OCI-LY3 (cell line): ENCODE measurements at regions not wholly inside any gene's neighbourhood (a gene's known extent, or its start where the extent isn't known, plus 50 kb on each side); places are given as distances from the start of the nearest gene placed in this dataset.

ENCODE experiments used
- H2AFZ ChIP-seq: fragments of 200-600, 300-600 bp; shearing (Covaris generic); 2 replicates; pipeline ENCODE4 v1.6.0; 2014; ENCODE audit warnings: antibody characterized with exemption, low read depth, low read length
- H3K27ac ChIP-seq: fragments of 200-600, 300-600 bp; sonication (generic); 2 replicates; pipeline ENCODE4 v1.5.1; 2014; ENCODE audit warnings: mild to moderate bottlenecking, low read length, moderate library complexity, mixed read lengths
- H3K27me3 ChIP-seq: fragments of 200-600, 300-600 bp; sonication (generic); 2 replicates; pipeline ENCODE4 v1.6.1; 2014; ENCODE audit warnings: low read depth, low read length, mixed read lengths
- H3K36me3 ChIP-seq: fragments of 200-600, 300-600 bp; sonication (generic); replicated peaks from 2 replicates; pipeline ENCODE3; 2014; ENCODE audit warnings: low read depth, low read length, mixed read lengths
- H3K4me1 ChIP-seq: fragments of 300-600, 200-600 bp; sonication (generic); 2 replicates; pipeline ENCODE4 v1.6.1; 2014; ENCODE audit warnings: low read length, mixed read lengths
- H3K4me2 ChIP-seq: fragments of 200-600, 300-600 bp; sonication (generic); 2 replicates; pipeline ENCODE4 v1.6.1; 2014; ENCODE audit warnings: low read length, mixed read lengths
- H3K4me3 ChIP-seq: fragments of 300-600, 200-600 bp; sonication (generic); 2 replicates; pipeline ENCODE4 v1.5.1; 2014; ENCODE audit warnings: antibody characterized with exemption, mild to moderate bottlenecking, low read length, moderate library complexity
- H3K79me2 ChIP-seq: fragments of 300-600, 200-600 bp; shearing (Covaris generic); 2 replicates; pipeline ENCODE4 v1.6.1; 2014; ENCODE audit warnings: mild to moderate bottlenecking, low read length, mixed read lengths
- H3K9ac ChIP-seq: fragments of 300-600, 200-600 bp; shearing (Covaris generic); 2 replicates; pipeline ENCODE4 v1.6.0; 2014; ENCODE audit warnings: mild to moderate bottlenecking, low read length, moderate library complexity
- H3K9me3 ChIP-seq: fragments of 200-600, 300-600 bp; shearing (Covaris generic); 2 replicates; pipeline ENCODE4 v1.6.1; 2014; ENCODE audit warnings: low read length, mixed read lengths; ENCODE audit not compliant: insufficient read depth
- H4K20me1 ChIP-seq: fragments of 200-600, 300-600 bp; sonication (generic); 2 replicates; pipeline ENCODE4 v1.6.1; 2016; ENCODE audit warnings: low read length, mixed read lengths; ENCODE audit not compliant: insufficient read depth
- CTCF ChIP-seq: fragments of 200-600, 300-600 bp; sonication (generic); IDR thresholded peaks from 2 replicates; pipeline ENCODE4 v1.5.1; 2014; ENCODE audit warnings: antibody characterized with exemption, low read length, low read depth
- EZH2phosphoT487 ChIP-seq: fragments of 200-600 bp; shearing (Covaris generic); IDR thresholded peaks from 2 replicates; pipeline ENCODE4 v1.6.1; 2018; ENCODE audit warnings: antibody characterized with exemption, mixed run types, low read depth

GRCh38 chr14:53491884-53492277 lies 338.8 kb upstream of the DDHD1 start:
- Histone ChIP-seq H4K20me1 (no peaks in the 10 kb centered on the region), H3K36me3 (no peaks in the 10 kb centered on the region), H3K79me2 (no peaks in the 10 kb centered on the region), H3K27ac (no peak overlapping the region), H3K4me3 (no peak overlapping the region), H2AFZ (no peak overlapping the region), H3K9me3 (no peaks in the 10 kb centered on the region), H3K27me3 (no peaks in the 10 kb centered on the region), H3K9ac (no peak overlapping the region), H3K4me2 (no peak overlapping the region), H3K4me1 (no peaks in the 10 kb centered on the region)
- TF ChIP-seq EZH2phosphoT487 (no peak), CTCF (no peak)

DNA sequence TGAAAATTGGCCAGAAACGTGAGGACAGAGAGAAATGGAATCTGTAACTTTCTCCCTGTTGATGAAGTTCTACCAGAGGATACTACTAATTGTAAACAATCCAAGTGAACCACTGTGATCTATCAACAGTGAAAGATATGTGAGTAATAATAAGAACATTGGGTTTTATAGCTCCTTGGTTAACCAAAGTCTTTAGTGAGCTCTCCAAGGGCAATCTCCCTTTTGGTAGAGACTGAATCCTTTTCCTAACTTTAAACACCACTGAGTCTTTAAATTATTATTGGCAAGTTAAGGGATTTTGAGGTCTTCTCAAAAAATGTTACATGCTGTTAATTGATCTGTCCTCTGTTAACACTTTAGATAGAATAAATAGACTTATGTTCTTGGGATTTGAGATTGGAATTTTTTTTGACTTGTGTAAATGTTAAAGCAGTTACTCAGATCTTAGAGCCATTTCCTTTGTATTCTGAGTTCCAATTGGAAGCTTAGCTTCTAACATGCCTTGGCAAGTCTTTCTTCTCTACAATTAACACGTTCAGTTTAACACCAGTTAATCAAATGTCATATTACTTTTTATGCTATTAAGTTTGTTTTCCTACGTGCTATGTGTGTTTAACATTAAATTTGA lies 338.2 kb upstream of the DDHD1 start:
- Histone ChIP-seq H4K20me1 (no peaks in the 10 kb centered on the region), H2AFZ (no peak overlapping the region), H3K4me1 (no peaks in the 10 kb centered on the region), H3K79me2 (no peaks in the 10 kb centered on the region), H3K9ac (no peak overlapping the region), H3K36me3 (no peaks in the 10 kb centered on the region), H3K27me3 (no peaks in the 10 kb centered on the region), H3K4me3 (no peak overlapping the region), H3K9me3 (no peaks in the 10 kb centered on the region), H3K4me2 (no peak overlapping the region), H3K27ac (no peak overlapping the region)
- TF ChIP-seq CTCF (no peak), EZH2phosphoT487 (no peak)

GRCh38 chr14:53478174-53478573 lies 325.1 kb upstream of the DDHD1 start:
- no peak for TF ChIP-seq EZH2phosphoT487
- TF ChIP-seq CTCF = no peak
- no peaks in the 10 kb centered on the region for H3K9me3 ChIP-seq
- H3K4me1 ChIP-seq = no peaks in the 10 kb centered on the region
- no peak overlapping the region for H2AFZ ChIP-seq
- H3K36me3 ChIP-seq = no peaks in the 10 kb centered on the region
- no peak overlapping the region for H3K4me2 ChIP-seq
- no peaks in the 10 kb centered on the region for H4K20me1 ChIP-seq
- no peaks in the 10 kb centered on the region for H3K27me3 ChIP-seq
- H3K9ac ChIP-seq = no peak overlapping the region
- no peak overlapping the region for H3K27ac ChIP-seq
- no peaks in the 10 kb centered on the region for H3K79me2 ChIP-seq
- H3K4me3 ChIP-seq = no peak overlapping the region

DNA sequence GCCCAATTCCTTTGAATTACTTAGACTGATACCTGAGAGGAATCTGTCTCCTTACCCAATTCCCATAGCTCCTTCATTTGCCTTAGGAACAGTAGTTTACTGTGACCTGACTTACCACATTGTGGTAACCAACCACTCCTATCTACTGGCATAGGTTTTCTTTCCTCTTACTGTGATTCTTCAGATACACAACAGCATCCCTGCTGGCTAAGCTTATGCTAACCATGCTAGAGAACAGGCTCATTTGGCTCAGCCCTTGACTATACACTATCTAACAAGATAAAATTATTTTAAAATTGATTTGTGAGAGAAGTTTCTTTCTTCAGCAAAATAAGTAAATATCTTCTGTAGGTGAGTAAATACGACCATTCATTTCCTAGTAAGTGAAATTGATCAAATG lies 320.4 kb upstream of the DDHD1 start:
- no peak overlapping the region for H3K9ac ChIP-seq
- no peaks in the 10 kb centered on the region for H3K79me2 ChIP-seq
- no peaks in the 10 kb centered on the region for H3K36me3 ChIP-seq
- H3K4me3 ChIP-seq = no peak overlapping the region
- no peaks in the 10 kb centered on the region for H3K4me1 ChIP-seq
- no peak overlapping the region for H3K27ac ChIP-seq
- H3K4me2 ChIP-seq = no peak overlapping the region
- no peak for TF ChIP-seq CTCF
- no peak for TF ChIP-seq EZH2phosphoT487
- no peaks in the 10 kb centered on the region for H3K27me3 ChIP-seq
- H3K9me3 ChIP-seq = no peaks in the 10 kb centered on the region
- H2AFZ ChIP-seq = no peak overlapping the region
- H4K20me1 ChIP-seq = no peaks in the 10 kb centered on the region
